Natural killer cell (primary cell): ENCODE measurements at regions not wholly inside any gene's neighbourhood (a gene's known extent, or its start where the extent isn't known, plus 50 kb on each side); places are given as distances from the start of the nearest gene placed in this dataset.

Source experiments
- ATAC-seq, 3 donors: fragments of 150-1000 bp in 2 of 3; fragments of 200-7000 bp in 1 of 3; cut with Tn5 transposase; 1 replicate in 1 of 3; 2 replicates in 2 of 3; pipeline ENCODE4 v1.10.0; 2021; ENCODE audit warnings: mild to moderate bottlenecking in 2 of 3, moderate library complexity in 2 of 3
- DNase-seq, 2 donors: peaks; one replicate each; pipeline versions ENCODE4 v3.0.0 to v3.0.0-alpha.2; 2013 to 2021; ENCODE audit warnings: mixed read lengths in 1 of 2
- H3K27ac ChIP-seq: one replicate; pipeline ENCODE4 v1.5.1; 2013; ENCODE audit warnings: mild to moderate bottlenecking, low read length
- H3K27me3 ChIP-seq: one replicate; pipeline ENCODE4 v1.6.1; 2013; ENCODE audit warnings: low read length; ENCODE audit not compliant: control insufficient read depth, insufficient read depth
- H3K36me3 ChIP-seq: one replicate; pipeline ENCODE4 v1.6.1; 2013; ENCODE audit warnings: low read length; ENCODE audit not compliant: control insufficient read depth, insufficient read depth
- H3K4me1 ChIP-seq: one replicate; pipeline ENCODE4 v1.6.1; 2013; ENCODE audit warnings: low read length; ENCODE audit not compliant: control insufficient read depth, insufficient read depth
- H3K4me3 ChIP-seq: one replicate; pipeline ENCODE4 v1.5.1; 2013; ENCODE audit warnings: low read length
- H3K9me3 ChIP-seq: one replicate; pipeline ENCODE4 v1.6.1; 2013; ENCODE audit warnings: low read length; ENCODE audit not compliant: control insufficient read depth, insufficient read depth
- H3K27ac Mint-ChIP-seq, 2 donors: one replicate each; pipeline ENCODE4 v1.8.0; 2022; ENCODE audit warnings: mild to moderate bottlenecking in 2 of 2, mixed read lengths in 2 of 2, moderate library complexity in 1 of 2
- H3K27me3 Mint-ChIP-seq, 2 donors: one replicate each; pipeline ENCODE4 v1.8.0; 2022; ENCODE audit warnings: low read depth in 2 of 2, mixed read lengths in 2 of 2
- H3K36me3 Mint-ChIP-seq: one replicate; pipeline ENCODE4 v1.8.0; 2022; ENCODE audit warnings: mixed read lengths
- H3K4me1 Mint-ChIP-seq, 2 donors: one replicate each; pipeline ENCODE4 v1.8.0; 2022; ENCODE audit warnings: mixed read lengths in 2 of 2
- H3K4me3 Mint-ChIP-seq: one replicate; pipeline ENCODE4 v1.8.0; 2022; ENCODE audit warnings: mild to moderate bottlenecking, moderate library complexity, mixed read lengths
- H3K9me3 Mint-ChIP-seq, 2 donors: one replicate each; pipeline ENCODE4 v1.8.0; 2022; ENCODE audit warnings: mixed read lengths in 2 of 2
- CTCF ChIP-seq: fragments of 200-600 bp; IDR thresholded peaks from one replicate; pipeline ENCODE4 v1.8.0; 2022; ENCODE audit warnings: antibody characterized with exemption
- WGBS: methylation state at CpG from one replicate; pipeline ENCODE4 v1.1.7; 2013; ENCODE audit warnings: missing lambda C conversion rate; ENCODE audit not compliant: insufficient coverage; 5-methylcytosine and 5-hydroxymethylcytosine counted together
- intact Hi-C: fragments of 100-400 bp; cut with micrococcal nuclease; formaldehyde crosslinking; loops from one replicate; pipeline ENCODE4 v1.14.2; 2022

GRCh38 chr3:81005992-81006391, 755.5 kb downstream of the GBE1 start:
- Histone ChIP-seq H3K36me3 (no peaks in the 10 kb centered on the region), H3K9me3 (peaks cover 4% of the 10 kb centered on the region), H3K4me3 (no peak overlapping the region), H3K27me3 (no peaks in the 10 kb centered on the region), H3K4me1 (no peaks in the 10 kb centered on the region), H3K27ac (no peak overlapping the region)
- no peaks in the 10 kb centered on the region for H3K4me1 Mint-ChIP-seq
- DNase-seq, result no peak
- H3K36me3 Mint-ChIP-seq, result no peaks in the 10 kb centered on the region
- no peak for TF ChIP-seq CTCF
- no peak overlapping the region for H3K4me3 Mint-ChIP-seq
- no peaks in the 10 kb centered on the region for H3K27me3 Mint-ChIP-seq
- intact Hi-C loops, result no loop called here
- ATAC-seq, result no peak
- H3K27ac Mint-ChIP-seq, result no peak overlapping the region
- H3K9me3 Mint-ChIP-seq, result peaks cover 9 to 19% of the 10 kb centered on the region in 2 donors

- H3K9me3 Mint-ChIP-seq, result peaks cover 6 to 18% of the 10 kb centered on the region in 2 donors
- no peak overlapping the region for H3K4me3 Mint-ChIP-seq
- ATAC-seq, result no peak
- no peak overlapping the region for H3K27ac Mint-ChIP-seq
- Histone ChIP-seq H3K27me3 (no peaks in the 10 kb centered on the region), H3K4me1 (no peaks in the 10 kb centered on the region), H3K9me3 (no peaks in the 10 kb centered on the region), H3K4me3 (no peak overlapping the region), H3K36me3 (no peaks in the 10 kb centered on the region), H3K27ac (no peak overlapping the region)
- H3K36me3 Mint-ChIP-seq, result no peaks in the 10 kb centered on the region
- DNase-seq, result no peak
- TF ChIP-seq CTCF, result no peak
- intact Hi-C loops, result no loop called here
- H3K4me1 Mint-ChIP-seq, result no peaks in the 10 kb centered on the region
- no peaks in the 10 kb centered on the region for H3K27me3 Mint-ChIP-seq
- 90% methylated on average over 2 of the region's 4 CpGs for WGBS
Observed at GRCh38 chr3:81003817-81004216, 757.6 kb downstream of the GBE1 start.

GRCh38 chr3:81003008-81003645, 758.3 kb downstream of the GBE1 start:
- DNase-seq, result no peak
- intact Hi-C loops, result no loop called here
- H3K27me3 ChIP-seq, result no peaks in the 10 kb centered on the region

More at GRCh38 chr3:81003008-81003645, 758.3 kb downstream of the GBE1 start:
- Histone ChIP-seq H3K4me1 (no peaks in the 10 kb centered on the region), H3K36me3 (no peaks in the 10 kb centered on the region), H3K4me3 (no peak overlapping the region), H3K27ac (no peak overlapping the region), H3K9me3 (no peaks in the 10 kb centered on the region)
- Mint-ChIP-seq H3K4me1 (no peaks in the 10 kb centered on the region), H3K27me3 (no peaks in the 10 kb centered on the region), H3K4me3 (no peak overlapping the region), H3K9me3 (peaks cover 6 to 17% of the 10 kb centered on the region in 2 donors), H3K36me3 (no peaks in the 10 kb centered on the region), H3K27ac (no peak overlapping the region)
- ATAC-seq, result no peak
- TF ChIP-seq CTCF, result no peak
- no CpG with 5 or more reads among the region's 1 CpG for WGBS
